GM18867 (cell line): ENCODE measurements at regions not wholly inside any gene's neighbourhood (a gene's known extent, or its start where the extent isn't known, plus 50 kb on each side); places are given as distances from the start of the nearest gene placed in this dataset.

ENCODE experiments used
- ATAC-seq: cut with Tn5 transposase; IDR thresholded peaks from one replicate; pipeline ENCODE4 v1.9.1; 2021; ENCODE audit warnings: mild to moderate bottlenecking, moderate library complexity; ENCODE audit not compliant: unreplicated experiment

GRCh38 chr13:111551204-111551820, 230.9 kb downstream of the TEX29 start:
- no peak for ATAC-seq

DNA sequence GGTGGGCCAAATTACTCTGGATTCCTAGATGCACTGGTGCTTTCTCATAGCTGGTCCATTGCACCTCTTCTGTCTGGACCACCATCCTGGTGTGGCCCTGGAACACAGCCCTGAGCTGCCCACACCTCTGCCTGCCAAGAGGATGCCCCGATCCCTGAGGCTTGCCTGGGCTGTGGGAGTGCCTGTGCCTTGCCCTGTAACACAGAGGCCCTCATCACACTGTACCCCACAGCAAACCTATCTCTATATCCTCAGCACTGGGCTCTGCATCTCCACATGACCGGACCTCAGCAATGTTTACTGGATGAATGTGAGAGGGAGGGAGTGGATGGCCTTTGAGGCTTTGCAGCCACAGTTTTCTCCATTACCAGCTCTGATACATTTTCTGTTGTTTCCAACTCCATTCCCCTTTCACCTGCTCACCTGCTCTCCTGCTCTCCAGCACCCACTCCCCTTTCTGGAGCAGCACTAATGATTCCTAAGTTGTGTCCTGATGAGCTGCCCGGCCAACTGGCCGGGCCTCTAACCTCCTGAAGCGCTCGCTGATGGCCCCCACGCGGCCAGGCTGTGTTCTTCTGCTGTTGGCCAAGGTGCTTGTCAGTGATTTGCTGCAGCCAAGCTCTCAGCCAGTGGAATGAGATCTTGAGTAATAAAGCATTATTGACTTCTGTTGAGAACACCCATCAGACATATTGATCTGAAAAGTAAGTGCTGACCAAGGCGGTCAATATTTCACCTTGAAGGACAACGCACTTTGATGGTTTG, 232.6 kb downstream of the TEX29 start:
- ATAC-seq, result no peak

DNA sequence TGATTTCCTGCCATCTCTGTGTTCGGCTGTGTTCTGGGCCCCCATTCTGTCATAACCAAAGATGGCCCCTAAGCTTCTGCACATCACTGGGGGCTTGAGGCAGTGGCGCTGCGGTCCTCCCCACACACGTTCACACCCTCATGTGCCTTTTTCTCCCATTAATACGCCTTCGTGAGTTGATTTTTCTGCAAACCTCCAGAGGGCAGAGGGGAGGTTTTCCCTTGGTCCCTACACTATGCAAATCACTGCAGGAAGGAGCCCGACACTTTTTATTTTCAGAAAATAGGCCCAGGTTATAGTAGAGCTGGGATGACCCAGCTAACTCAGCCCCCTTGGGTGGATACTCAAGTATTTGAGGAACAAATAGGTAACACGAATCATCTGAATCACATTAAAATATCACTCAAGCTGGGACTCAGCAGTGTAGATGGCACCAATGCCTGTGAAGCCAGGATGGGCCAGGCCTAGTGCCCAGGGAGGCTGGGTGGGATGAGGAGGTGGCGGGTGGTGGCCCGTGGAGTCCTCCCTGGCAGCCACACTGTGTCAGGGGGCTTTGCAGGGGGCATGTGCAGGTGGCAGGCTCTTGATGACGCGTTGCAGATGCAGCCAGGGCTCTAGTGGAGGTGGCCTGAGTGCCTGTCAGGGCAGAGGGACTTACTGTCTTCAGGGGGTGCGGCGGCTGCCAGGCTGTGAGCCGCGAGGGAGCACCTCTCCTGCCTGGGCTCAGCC, 234.3 kb downstream of the TEX29 start:
- no peak for ATAC-seq

- ATAC-seq, result no peak
These were observed 234.9 kb downstream of the TEX29 start for GRCh38 chr13:111555268-111555808.

- ATAC-seq, result no peak
These were observed 235.5 kb downstream of the TEX29 start for GRCh38 chr13:111555903-111556302.

- ATAC-seq, result no peak
These were observed 236.1 kb downstream of the TEX29 start for GRCh38 chr13:111556496-111556895.

- no peak for ATAC-seq
These were observed 237.7 kb downstream of the TEX29 start for GRCh38 chr13:111557921-111558699.

GRCh38 chr13:111558700-111559088, 238.3 kb downstream of the TEX29 start:
- ATAC-seq, result no peak

- no peak for ATAC-seq
These were observed 239.4 kb downstream of the TEX29 start for GRCh38 chr13:111559612-111560403.

DNA sequence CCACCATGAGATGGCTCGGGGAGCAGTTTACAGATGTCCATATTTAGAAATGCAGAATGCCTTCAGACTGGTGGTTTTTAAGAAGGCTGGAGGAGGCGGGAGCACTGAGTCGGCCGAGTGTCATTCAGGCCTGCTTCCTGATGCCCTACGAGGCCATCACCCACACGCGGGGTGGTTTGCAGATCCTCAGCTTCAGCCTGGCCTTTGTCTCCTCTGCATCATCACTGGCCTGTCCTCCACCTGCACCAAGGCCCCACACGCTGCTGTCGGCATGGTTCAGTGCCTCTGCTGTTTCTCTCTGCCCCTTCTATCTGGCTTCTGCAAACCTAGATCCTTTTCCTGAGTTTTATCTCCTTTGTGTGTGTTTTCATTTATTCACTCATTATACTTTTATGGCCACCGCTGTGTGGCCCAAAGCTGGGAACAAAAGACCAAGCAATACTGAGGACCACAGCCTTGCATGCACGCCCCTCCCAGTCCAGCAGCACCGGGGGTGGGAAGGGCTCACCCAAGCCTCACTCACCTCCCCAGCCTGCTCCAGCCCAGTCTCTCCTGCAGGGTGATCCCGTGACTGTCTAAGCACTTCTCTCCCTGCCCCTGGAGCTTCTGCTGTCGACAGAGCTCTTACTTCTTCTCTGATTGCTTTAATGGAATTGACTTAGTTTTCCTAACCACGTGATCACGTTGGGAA, 240.8 kb downstream of the TEX29 start:
- ATAC-seq, result no peak

GRCh38 chr13:111562716-111563115, 242.3 kb downstream of the TEX29 start:
- ATAC-seq, result no peak

- no peak for ATAC-seq
These were observed 244.2 kb downstream of the TEX29 start for GRCh38 chr13:111564606-111565005.

DNA sequence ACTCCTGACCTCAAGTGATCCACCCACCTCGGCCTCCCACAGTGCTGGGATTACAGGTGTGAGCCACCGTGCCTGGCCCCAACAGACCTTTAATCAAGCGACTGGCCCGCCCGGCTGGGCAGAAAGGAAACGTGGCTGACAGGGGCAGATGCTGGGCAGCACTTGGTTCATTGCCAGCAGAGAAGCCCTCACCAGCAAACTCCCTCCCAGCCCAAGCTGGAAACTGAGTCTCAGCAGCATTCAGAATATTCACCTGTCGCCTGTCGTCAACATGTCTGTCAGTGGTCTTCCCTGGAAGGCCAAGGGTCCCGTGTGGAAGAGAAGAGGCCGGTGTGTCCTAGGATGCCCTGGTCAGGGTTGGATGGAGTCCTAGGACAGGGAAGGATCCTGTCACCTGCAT, 245.0 kb downstream of the TEX29 start:
- ATAC-seq, result no peak

DNA sequence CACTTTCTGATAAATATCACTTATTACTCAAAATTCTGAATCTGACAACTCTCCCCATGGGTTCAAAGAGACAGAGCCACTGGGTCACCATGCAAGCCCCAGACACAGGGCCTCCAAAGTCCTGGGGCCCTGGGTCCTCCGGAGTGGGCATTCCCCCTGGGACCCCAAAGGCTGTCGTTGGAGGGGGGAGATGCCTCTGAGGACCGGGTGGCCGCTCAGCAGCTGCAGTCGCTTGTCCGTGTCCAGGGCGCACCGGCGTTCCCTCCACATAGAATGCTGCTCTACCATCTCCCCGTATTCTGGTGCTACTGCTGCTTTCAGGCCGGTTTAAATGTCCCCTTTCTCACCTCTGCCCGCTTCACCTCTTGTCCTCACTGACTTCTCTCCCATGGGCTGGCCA, 246.1 kb downstream of the TEX29 start:
- no peak for ATAC-seq

- no peak for ATAC-seq
These were observed 247.2 kb downstream of the TEX29 start for GRCh38 chr13:111567637-111568036.

DNA sequence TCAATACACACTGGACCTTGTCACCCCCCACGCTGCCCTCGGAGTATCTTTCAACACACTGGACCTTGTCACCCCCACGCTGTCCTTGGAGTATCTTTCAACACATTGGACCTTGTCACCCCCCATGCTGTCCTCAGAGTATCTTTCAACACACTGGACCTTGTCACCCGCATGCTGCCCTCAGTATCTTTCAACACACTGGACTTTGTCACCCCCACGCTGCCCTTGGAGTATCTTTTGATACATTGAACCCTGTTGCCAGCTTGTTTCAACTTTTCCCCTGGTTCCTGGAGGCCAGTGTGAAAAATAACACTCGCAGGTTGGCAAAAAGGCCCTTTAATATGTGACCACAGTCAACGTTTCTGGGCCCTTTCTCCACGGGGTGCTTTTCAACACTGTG, 247.8 kb downstream of the TEX29 start:
- ATAC-seq, result no peak

DNA sequence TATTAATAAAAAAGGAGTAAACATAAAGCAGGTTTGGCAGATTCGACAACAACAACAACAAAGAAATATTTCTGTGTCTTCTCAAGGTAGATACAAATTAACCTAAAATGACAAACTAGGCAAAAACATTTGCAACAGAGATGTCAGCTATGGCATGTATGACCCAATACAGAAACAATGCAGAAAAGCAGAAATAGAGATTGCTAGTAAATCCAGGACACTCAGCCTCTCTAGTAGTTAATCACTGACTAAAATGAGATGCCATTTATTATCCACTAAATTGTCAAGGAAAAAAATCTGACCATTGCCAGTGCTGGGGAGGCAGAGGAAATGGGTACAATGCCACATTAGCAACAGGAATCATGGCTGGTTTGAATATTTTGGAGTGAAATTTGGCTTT, 250.5 kb downstream of the TEX29 start:
- no peak for ATAC-seq

DNA sequence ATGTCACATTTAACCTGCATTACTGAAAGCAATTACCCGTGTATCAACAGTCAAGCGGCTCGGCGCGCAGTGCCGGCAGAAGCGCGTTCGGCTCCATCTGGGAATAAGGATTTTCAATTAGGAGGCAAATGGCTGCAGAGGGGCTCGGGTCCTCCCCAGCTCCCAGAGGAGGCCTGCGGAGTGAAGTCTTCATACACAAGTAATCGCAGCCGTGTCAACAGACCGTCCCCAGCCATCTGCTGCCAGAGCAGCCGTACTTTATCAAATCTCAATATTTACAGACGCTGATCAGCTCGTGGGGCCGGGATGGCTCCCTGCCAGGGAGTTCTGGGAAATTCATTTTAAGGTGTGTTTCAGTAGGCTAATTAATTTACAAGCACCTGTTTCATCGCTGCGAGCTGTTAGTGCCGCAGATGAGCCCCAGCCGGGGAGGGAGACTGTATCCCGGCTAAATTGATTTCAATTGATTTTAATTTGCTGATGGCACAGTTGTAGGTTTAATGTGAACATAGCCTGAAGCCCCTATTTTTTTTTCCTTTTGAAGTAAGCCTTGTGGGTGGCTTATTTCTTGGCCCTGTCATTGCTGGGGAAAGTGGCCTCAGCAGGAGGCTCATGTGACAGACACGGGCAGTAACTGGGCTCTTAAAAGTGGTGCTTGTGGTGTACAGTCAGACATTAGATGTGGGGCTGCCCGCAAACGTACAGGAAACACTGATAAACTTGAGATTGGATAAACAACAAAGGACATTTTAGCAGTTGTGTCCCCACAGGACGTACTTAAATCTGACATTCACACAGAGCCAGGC, 252.7 kb downstream of the TEX29 start:
- no peak for ATAC-seq

- no peak for ATAC-seq
These were observed 253.4 kb downstream of the TEX29 start for GRCh38 chr13:111573801-111574200.
